Inferior parietal cortex (tissue), 1 donor: ENCODE measurements at regions not wholly inside any gene's neighbourhood (a gene's known extent, or its start where the extent isn't known, plus 50 kb on each side); places are given as distances from the start of the nearest gene placed in this dataset.
"Not testable (repeated sequence)": the region's sequence is repeated elsewhere in the genome, so short reads cannot be mapped to it uniquely, and the experiment has no call there.

Experiments
- DNase-seq: peaks from one replicate; pipeline ENCODE4 v3.0.0-alpha.2; 2016; ENCODE audit errors: extremely low spot score

DNA sequence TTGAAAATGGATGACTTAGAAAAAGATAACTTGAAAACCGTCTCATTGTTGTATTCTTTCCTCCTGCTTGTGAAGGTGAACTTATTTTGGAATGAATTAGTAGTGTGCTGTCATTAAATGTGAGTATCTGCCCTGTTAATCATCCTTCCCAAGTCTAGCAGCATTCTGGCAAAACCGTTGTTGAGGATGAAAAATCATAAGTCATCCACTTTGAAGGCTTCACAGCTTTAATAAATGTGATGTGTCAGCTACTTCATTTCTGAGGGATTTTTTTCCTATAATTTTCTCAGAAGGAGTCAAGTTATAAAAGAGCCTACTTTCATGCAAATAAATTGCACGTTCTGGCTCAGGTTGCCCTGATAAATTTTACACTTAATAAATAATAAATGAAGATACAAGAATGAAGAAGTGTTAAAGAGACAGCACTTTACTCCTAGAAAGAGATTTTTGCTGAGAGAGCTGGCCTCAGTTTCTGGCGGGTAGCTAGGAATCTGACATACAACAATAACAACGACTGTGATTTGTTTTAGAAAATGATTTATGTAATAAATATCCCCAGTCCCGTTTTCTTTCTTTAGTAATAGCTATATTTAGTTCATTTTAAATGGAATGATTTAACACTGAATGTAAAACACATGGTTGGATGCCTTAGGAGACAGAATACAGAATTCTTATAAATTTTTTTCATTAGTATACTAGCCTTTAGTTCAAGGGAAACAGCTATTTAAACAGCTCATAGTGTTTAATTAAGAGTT, 516.5 kb upstream of the KLF6 start:
- no peak for DNase-seq

- no peak for DNase-seq
These were observed 511.2 kb upstream of the KLF6 start for GRCh38 chr10:4296161-4296560.

GRCh38 chr10:4294996-4295792, 510.2 kb upstream of the KLF6 start:
- no peak for DNase-seq

- no peak for DNase-seq
These were observed 509.3 kb upstream of the KLF6 start for GRCh38 chr10:4294271-4294670.

DNA sequence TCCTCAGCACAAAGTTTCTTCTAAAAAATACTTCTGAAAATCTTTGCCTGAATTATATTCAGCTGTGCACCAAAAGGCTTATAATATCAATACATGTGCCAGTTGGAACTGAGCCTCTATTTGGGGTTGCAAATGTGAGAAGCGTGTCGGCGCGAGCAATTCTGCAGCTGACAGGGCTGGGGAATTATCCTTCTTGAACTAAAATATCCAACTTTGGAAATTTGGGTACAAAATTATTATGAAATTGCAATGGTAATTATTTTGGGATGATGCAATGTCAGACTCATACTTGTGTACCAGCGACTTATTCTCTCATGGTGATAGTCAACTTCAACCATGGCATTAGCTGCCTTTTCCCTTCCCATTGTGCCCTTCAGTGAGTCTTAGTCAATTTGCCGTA, 507.0 kb upstream of the KLF6 start:
- DNase-seq = no peak

- DNase-seq = no peak
These were observed 500.1 kb upstream of the KLF6 start for GRCh38 chr10:4285121-4285520.

- DNase-seq = no peak
These were observed 499.0 kb upstream of the KLF6 start for GRCh38 chr10:4283846-4284610.

- no peak for DNase-seq
These were observed 497.5 kb upstream of the KLF6 start for GRCh38 chr10:4282496-4282895.

DNA sequence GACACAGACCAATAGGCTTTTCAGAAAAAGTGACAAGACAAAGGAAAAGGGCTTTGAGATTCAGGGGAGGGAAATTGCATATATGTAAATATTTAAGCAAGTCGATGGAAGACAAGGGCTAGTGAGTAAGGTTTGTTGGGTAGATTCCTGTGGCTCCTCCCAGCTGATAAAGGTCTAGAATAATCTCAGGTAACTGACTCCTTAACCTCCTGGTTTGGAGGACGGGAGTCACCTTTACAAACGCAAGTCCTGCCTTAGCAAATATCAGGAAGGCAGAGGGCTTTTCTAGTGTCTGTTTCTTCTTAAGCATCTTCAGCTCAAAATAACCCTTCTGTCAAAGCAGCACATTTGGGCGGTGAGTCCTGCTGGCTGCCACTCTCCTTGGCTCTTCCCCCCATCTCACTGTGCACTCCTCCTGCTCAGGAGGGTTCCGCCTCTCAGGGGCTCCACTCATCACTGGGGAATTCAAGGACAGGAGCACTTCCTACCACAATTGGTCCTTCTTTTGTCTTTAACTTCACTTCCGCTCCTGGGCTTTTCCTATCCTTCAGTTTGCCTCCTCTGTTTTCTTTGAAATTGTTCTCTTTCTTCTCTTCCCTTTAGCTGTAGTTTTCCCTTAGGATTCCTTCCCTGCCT, 496.3 kb upstream of the KLF6 start:
- no peak for DNase-seq

GRCh38 chr10:4280461-4281189, 495.6 kb upstream of the KLF6 start:
- DNase-seq = no peak

DNA sequence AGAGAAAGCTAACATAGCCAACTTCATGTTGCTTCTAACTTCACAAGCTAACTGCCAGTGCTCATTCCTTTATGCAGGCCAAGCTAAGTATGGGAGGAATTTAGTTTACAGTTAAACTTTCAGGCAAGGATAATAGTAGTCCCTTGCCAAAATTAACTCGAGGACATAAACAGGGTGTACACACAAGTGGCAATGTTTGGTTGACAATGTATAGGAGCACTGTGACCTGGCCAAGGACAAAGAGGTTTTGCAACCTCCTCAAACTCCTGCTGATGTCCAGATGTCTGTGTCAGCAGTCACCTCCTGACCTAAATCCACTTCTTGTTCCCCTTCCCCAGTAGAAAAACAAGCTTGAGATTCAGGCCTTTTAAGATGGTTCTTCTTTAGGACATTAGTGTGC, 494.6 kb upstream of the KLF6 start:
- DNase-seq = no peak

- DNase-seq = no peak
These were observed 493.2 kb upstream of the KLF6 start for GRCh38 chr10:4278186-4278585.

DNA sequence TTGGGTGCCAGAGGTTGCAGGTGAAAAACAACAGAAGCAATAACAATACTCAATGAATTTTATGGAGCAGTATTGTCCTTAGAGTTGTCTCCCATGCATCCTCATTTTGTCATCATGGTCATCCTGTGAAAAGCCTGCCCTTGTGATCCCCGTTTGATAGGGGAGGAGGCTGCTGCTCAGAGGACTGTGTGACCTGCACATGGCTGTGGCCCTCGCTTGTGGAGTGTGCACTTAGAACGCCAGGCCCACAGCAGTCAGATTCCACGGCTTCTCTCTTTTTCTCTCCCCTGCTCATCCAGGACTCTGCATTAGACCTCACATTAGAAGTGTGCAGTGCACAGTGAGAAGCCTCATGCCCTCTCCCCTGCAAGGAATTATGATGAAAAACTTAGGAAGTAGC, 491.1 kb upstream of the KLF6 start:
- no peak for DNase-seq

DNA sequence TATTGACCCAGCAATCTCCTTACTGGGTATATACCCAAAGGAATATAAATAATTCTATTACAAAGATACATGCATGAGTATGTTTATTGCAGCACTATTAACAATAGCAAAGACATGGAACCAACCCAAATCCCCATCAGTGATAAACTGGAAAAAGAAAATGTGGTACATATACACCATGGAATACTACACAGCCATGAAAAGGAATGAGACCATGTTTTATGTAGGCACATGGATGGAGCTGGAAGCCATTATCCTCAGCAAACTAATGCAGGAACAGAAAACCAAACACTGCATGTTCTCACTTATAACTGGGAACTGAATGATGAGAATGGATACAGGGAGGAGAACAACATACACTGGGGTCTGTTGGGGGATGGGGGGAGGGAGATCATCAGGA, 489.7 kb upstream of the KLF6 start:
- DNase-seq = not testable (repeated sequence)

- DNase-seq = no peak
These were observed 486.2 kb upstream of the KLF6 start for GRCh38 chr10:4271193-4271592.

DNA sequence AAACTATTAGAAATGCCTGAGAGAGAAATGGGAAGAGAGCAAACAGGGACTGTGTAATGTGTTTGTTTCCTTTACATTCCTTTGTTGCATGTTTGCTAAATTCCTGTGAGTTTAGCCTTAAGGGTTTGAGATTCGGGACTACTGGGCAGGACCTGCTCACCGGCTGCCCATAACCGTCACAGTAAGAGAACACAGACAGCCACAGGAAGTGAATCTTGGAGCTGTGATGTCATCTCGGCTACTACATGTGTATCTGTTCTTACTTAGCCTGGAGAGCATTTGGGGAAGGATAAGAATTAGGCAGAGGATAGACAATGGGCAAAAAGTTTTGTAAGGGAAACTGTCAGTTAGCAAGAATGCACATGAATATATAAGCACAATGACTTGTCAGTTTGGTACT, 485.1 kb upstream of the KLF6 start:
- DNase-seq = no peak

GRCh38 chr10:4268490-4268889, 483.5 kb upstream of the KLF6 start:
- DNase-seq = not testable (repeated sequence)

GRCh38 chr10:4267086-4267773, 482.2 kb upstream of the KLF6 start:
- no peak for DNase-seq

DNA sequence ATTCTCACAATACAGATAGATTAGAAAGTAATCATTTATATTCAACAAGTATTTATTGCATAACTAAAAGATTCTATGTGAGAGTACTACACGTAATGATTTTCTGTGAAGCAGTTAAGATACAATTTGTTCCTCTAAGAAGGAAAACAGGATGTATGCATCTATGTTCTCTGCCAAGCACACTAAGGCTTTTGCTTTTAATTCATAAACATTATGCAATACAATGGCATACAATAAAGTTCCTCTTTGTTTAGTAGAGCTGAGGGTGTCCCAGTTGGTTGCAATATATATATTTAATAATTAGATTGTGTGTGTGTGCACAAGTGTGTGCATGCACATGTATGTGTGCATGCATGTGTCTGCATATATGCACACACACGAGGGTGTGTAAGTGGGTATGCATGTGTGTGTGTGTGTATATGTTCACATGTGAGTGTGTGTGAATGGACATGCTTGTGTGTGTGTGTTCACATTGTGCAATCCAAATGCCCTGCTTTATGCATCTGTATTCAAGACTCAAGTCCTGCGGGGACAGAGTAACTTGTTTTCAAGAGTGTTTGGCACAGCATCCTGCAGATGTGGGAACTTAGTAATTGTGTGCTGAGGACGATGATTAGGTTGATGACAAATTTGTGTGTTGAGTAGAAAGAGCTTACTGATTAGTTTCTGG, 481.5 kb upstream of the KLF6 start:
- no peak for DNase-seq

DNA sequence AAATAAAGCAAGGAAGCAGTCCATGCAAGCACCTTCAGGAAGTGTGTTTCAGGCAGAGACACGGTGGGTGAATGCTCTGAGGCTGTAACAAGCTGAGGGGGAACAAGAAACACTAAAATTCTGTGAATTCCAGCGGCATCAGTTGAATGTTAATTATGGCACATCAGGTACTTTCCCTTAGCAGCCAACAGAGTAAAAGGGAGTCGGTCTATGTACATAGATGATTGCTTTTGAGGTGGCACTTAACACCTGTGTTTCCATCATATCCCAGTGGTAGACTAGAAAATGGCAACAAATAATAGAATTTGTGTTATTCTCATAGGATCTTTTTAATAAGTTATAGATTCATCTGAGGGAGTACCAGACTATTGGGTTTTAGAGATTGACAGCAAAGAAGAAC, 481.0 kb upstream of the KLF6 start:
- DNase-seq = no peak
